H7 (cell line): ENCODE measurements at regions not wholly inside any gene's neighbourhood (a gene's known extent, or its start where the extent isn't known, plus 50 kb on each side); places are given as distances from the start of the nearest gene placed in this dataset.

Experiments
- DNase-seq: peaks from one replicate; pipeline ENCODE4 v3.0.0; 2012
- H3K27me3 ChIP-seq: 2 replicates; pipeline ENCODE4 v1.6.0; 2011; ENCODE audit warnings: mild to moderate bottlenecking, low read length; ENCODE audit not compliant: control insufficient read depth, insufficient read depth
- H3K36me3 ChIP-seq: replicated peaks from 2 replicates; pipeline ENCODE4 v1.5.1; 2011; ENCODE audit warnings: low read length; ENCODE audit not compliant: control insufficient read depth, insufficient read depth
- H3K4me3 ChIP-seq: 2 replicates; pipeline ENCODE4 v1.5.1; 2011; ENCODE audit warnings: low read depth, mild to moderate bottlenecking, control low read depth, low read length, moderate library complexity; ENCODE audit not compliant: insufficient read depth

DNA sequence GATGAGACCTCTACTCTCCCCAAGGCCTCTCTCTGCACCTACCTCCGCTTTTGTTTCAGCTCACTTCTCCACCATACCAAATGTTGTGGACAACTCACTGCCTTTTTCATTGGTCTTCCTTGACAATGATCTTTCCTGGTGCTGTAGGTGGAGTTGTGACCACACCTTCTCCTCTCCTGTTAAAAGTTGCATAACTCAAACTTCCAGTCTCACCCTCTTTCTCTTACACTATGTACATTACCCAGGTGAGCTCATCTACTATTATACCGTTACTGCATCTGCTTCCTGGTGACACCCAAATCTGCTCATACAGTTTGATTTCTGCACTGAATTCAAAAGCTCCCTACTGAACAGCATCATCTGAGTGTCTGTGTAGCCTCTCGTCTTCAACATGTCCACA is 542.8 kb downstream of the GALC start:
- Histone ChIP-seq H3K4me3 (no peak overlapping the region), H3K36me3 (no peaks in the 10 kb centered on the region), H3K27me3 (no peaks in the 10 kb centered on the region)
- no peak for DNase-seq

DNA sequence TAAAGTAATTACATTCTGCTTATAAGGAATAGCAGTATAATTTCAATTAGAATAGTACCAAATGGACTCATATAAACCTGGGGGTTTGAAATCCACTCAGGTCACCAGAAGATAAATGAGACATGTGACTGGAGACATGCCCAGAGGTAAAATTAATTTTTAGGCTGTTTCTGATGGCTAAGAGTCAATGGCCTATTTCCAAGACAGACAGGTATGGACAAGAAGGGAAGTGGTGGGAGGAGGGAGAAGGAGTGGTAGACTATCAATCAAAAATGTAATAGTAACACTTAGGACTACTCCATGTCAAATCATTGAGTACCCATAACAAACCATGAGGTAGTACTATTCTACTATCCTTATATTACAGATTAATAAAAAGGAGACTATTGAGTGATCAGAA is 544.0 kb downstream of the GALC start:
- H3K4me3 ChIP-seq, result no peak overlapping the region

DNA sequence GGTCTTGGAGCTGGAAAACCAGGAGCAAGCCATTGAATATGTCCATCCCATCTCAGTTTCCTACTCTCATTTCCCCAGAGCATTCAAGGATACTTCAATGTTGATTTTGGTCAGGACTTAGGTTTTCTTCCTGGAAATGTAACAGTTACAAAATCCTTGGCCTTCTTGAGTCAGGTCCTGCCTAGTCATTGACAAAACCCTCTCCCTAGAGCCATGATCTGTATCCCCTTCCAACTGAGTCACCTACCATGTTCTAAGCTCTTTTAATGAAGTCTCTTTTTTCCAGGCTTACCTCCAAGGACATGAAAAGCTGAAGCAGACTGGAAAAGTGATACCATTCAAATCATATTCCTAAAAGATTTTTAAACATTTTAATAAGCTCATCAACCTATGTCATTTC is 549.2 kb downstream of the GALC start:
- H3K4me3 ChIP-seq, result no peak overlapping the region
- H3K27me3 ChIP-seq, result no peaks in the 10 kb centered on the region
- DNase-seq, result no peak
- no peaks in the 10 kb centered on the region for H3K36me3 ChIP-seq

More for the DNA sequence above, 544.0 kb downstream of the GALC start:
- no peaks in the 10 kb centered on the region for H3K36me3 ChIP-seq
- DNase-seq, result no peak
- H3K27me3 ChIP-seq, result no peaks in the 10 kb centered on the region

DNA sequence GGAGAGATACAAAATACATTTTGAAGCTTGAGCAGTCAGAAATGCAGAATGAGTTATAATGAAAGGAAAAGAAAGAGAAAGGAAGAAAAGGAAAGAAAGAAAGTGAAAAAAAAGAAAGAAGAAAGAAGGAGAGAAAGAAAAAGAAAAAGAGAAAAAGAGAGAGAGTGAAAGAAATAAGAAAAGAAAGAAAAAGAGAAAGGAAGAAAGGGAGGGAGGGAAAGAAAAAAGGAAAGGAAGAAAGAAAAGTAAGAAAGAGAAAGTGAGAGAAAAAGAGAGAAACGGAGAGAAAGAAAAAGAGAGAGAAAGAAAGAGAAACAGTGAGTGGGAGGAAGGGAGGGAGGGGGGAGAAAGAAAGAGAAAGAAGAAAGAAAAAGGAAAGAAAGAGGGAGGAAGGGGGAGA is 549.9 kb downstream of the GALC start:
- Histone ChIP-seq H3K4me3 (no peak overlapping the region), H3K36me3 (no peaks in the 10 kb centered on the region), H3K27me3 (no peaks in the 10 kb centered on the region)
- DNase-seq, result no peak

DNA sequence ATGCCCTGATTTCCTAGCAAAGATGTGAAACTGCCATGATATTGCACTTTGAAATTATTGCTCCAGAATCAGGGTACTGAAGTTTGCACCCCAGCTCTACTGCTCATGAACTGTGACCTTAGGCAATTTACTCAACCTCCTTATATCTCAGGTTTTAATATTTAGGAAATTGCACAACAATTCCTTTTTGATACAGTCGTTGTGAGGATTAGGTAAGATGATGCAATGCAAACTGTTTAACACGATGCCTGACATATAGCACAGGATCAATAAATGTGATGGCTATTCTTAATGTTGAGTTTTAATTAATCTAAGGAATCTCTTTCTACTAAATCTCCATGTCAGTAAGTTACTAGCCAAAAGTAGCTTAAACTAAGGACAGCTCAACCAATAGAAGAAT is 555.8 kb downstream of the GALC start:
- no peak for DNase-seq
- H3K27me3 ChIP-seq, result no peaks in the 10 kb centered on the region
- no peak overlapping the region for H3K4me3 ChIP-seq
- no peaks in the 10 kb centered on the region for H3K36me3 ChIP-seq

DNA sequence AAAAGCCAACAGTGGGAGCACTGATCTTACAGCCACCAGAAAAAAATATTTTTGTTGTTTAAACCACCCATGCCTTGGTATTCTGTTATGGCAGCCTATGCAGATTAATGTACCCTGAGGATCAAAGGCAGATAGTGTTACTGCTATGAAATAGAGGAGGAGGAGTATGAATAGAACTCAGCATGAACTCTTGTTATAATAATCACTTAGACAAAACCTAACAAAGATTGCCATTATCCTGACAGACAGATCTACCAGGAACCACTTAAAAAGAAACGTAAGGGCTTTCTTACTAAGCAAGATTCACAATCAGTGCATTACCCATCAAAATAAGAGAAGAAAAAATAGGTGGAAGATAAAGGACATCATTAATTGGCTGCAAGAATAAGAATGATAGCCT is 558.3 kb downstream of the GALC start:
- Histone ChIP-seq H3K4me3 (no peak overlapping the region), H3K36me3 (no peaks in the 10 kb centered on the region), H3K27me3 (no peaks in the 10 kb centered on the region)
- no peak for DNase-seq

DNA sequence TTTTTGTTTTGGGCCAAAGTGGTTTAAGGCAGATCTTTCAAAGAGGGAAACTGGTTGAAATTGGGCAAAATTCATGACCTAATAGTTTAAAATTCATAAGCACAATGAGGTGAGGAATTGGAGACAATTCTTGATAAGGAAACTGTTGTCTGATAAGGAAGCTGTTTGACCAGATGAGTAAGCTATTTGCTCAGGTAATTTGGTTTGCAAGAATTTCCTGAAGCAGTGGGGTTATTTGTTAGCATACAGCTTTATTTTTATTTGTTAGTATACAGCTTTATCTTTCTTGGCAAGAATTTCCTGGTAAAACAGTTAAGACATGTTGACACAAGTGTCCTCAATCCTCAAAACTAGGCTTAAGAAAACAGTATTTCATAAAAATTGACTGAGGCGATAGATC is 559.0 kb downstream of the GALC start:
- DNase-seq, result no peak
- H3K4me3 ChIP-seq, result no peak overlapping the region
- no peaks in the 10 kb centered on the region for H3K27me3 ChIP-seq
- no peaks in the 10 kb centered on the region for H3K36me3 ChIP-seq

DNA sequence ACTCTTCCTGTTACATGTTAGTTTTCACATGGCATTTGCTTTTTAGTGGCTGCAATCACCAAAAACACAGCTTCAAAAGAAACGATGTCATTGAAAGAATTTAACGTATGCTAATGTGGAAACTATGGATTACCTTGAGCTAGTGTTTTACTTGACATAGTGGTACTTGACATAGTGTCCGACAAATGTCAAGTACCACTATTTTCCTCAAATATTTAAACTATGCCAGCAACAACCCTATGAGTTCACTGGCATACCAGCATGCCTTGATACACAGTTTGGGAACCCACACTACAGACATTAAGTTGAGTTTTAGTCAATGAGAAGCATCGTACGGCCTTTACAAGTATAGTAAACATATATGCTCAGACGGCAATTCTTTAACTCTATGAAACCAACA is 560.3 kb downstream of the GALC start:
- Histone ChIP-seq H3K27me3 (no peaks in the 10 kb centered on the region), H3K4me3 (no peak overlapping the region), H3K36me3 (no peaks in the 10 kb centered on the region)
- no peak for DNase-seq

DNA sequence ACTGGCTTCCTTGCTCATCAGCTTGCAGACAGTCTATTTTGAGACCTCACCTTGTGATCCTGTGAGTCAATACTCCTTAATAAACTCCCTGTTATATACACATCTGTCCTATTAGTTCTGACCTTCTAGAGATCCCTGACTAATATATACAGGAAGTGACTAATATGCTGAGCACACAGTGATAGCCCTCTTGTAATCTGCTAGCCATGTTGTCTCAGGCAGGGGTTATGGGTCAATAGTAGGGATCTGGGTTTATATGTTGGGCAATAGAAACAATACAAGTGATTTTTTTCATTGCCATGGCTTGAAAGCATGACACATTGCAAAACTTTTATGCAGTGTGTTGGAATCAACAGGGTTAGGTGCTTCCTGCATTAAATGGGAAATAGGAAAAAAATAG is 562.2 kb downstream of the GALC start:
- H3K27me3 ChIP-seq, result no peaks in the 10 kb centered on the region
- no peaks in the 10 kb centered on the region for H3K36me3 ChIP-seq
- no peak overlapping the region for H3K4me3 ChIP-seq
- no peak for DNase-seq

DNA sequence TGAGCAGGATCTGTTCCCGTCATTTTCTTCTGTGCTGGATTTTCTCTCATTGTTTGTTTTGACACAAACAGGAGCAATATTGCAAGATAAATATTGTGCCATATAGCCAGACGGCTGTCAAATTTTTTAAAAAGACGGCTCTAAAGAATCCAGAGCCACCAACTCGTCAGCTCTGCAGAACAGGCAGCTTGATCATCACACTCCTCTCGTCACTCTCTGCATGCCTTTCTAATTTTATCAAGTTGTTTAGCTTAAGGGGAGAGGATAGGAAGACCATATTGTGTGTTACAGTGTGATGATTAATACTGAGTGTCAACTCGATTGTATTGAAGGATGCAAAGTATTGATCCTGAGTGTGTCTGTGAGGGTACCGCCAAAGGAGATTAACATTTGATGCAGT is 562.8 kb downstream of the GALC start:
- Histone ChIP-seq H3K4me3 (no peak overlapping the region), H3K36me3 (no peaks in the 10 kb centered on the region), H3K27me3 (no peaks in the 10 kb centered on the region)
- no peak for DNase-seq

DNA sequence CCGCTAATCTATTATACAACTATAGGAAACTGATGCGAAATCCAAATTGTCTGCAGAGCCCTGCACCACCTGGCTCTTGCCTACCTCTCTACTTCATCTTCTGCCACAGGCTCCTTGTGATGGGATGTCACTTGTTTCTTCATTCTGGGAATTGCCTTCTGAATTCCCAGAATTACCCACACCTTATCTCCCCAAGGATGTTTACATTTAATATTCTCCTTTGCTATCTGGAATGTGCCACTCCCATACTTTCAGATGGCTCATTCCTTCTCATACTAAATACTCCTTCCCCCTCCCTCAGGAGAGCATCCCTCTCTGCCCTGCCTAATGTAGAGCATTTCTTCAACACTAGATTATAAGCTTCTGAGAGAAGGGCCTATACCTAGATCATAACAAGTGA is 573.1 kb downstream of the GALC start:
- no peak for DNase-seq
- H3K36me3 ChIP-seq, result no peaks in the 10 kb centered on the region
- no peaks in the 10 kb centered on the region for H3K27me3 ChIP-seq
- no peak overlapping the region for H3K4me3 ChIP-seq

DNA sequence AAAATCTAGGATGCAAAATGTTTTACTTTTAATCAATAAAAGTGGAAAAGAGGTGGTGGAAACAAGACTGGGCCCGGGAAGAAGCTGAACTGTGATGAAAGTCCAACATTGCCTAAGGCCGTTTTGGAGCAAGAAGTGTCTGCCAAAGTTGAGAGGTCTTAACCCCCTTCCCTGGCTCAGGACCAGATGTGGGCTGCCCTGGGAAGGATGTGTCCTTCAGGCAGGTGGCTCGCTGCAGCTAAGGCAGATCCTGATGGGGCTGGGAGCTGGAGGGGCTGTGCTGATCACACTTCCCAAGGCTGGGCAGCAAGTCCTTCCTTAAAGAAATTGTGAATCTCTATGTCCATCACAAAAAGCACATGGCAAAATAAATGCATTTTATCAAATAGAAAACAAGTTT is 581.6 kb downstream of the GALC start:
- H3K36me3 ChIP-seq, result no peaks in the 10 kb centered on the region
- DNase-seq, result no peak
- H3K27me3 ChIP-seq, result no peaks in the 10 kb centered on the region
- no peak overlapping the region for H3K4me3 ChIP-seq

DNA sequence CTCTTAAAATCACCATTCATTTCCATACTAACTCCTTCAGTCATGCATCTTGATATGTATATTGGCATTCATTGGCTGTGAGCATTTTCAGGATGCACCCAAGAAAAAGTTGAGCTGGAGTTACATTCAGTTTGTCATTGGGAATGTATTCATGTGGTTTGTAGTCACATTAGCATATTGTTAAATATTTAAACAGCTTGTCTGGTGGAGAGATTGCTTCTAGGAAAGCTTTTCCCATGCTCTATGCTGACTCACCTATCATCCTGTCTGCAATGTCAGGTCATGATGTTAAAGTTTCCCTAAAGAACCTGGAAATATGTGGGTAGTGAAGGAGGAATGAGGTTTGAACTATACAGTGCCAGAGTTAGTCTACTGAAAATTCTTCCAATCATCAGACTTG is 583.6 kb downstream of the GALC start:
- Histone ChIP-seq H3K27me3 (no peaks in the 10 kb centered on the region), H3K36me3 (no peaks in the 10 kb centered on the region), H3K4me3 (no peak overlapping the region)
- no peak for DNase-seq

DNA sequence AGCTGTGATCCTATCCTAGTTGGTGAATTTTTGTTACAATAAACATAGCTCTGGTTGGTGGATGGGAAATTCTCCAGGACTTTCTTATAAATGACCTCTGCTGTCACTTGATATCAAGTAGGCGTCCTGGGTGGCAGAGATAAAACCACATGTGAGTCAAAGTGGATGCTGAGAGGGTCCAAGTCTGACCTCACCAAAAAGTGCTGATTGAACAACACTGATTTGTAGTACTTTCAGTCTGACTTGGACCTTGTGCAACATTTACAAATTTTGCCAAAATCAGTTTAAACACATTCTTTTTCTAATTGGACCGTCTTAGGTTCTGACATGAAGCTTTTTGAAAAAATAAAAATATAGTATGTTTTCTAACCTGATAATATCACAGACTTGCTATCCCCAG is 585.6 kb downstream of the GALC start:
- Histone ChIP-seq H3K27me3 (no peaks in the 10 kb centered on the region), H3K4me3 (no peak overlapping the region), H3K36me3 (no peaks in the 10 kb centered on the region)
- no peak for DNase-seq

DNA sequence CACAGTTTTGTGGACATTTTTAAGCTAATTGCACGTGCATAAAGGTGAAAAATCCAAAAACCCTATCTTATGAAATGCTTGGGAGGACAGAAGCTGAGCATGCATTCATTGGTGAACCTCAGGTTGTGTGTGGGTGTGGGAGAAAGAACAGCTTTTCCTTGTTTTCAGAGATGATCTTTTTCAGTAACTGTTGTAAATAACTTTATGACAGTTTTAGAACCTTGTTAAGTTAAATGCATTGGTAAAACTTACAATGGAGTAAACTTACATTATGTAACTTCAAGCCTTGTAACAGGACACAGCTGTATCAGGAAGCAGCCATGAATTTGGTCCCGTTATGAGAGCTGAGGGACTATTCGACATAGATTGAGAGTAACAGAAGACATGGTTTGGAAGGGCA is 587.4 kb downstream of the GALC start:
- no peaks in the 10 kb centered on the region for H3K27me3 ChIP-seq
- no peaks in the 10 kb centered on the region for H3K36me3 ChIP-seq
- H3K4me3 ChIP-seq, result no peak overlapping the region
- DNase-seq, result no peak

DNA sequence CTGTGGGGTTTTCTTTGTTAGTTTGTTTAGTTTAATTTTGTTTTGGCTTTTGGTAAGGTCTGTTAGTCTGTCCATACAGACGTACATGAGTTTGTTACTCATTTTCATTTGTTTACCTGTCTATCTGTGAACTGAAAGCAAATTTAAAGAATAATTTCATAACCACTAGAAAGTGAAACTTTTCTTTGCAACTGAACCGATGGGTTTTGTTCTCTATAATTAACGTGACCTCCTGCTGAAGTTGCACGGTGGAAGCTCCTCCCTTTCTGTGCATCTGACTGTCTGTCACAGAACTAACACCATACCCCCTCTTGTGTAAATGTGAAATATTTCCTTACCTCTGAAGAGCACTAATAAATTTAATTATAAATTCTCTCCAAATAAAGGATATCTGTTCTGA is 595.5 kb downstream of the GALC start:
- H3K36me3 ChIP-seq, result no peaks in the 10 kb centered on the region
- no peak overlapping the region for H3K4me3 ChIP-seq
- DNase-seq, result no peak
- H3K27me3 ChIP-seq, result no peaks in the 10 kb centered on the region
